Calu3 (cell line): ENCODE measurements at regions not wholly inside any gene's neighbourhood (a gene's known extent, or its start where the extent isn't known, plus 50 kb on each side); places are given as distances from the start of the nearest gene placed in this dataset.

Source experiments
- BruUV-seq: library from RNA; stranded (reverse); fragments of 400-500 nt; replicated peaks from 2 replicates; lab custom pipeline; 2021; lab: Mats Ljungman, UMichigan
- CTCF ChIA-PET: fragments of 300-600 bp; sonication (Branson Sonifier 250); formaldehyde crosslinking; loops from one replicate; lab custom pipeline; 2022; ENCODE audit warnings: antibody characterized with exemption; lab: Charles Lee
- DNase-seq: peaks from one replicate; pipeline ENCODE4 v3.0.0; 2022
- H3K27ac Mint-ChIP-seq: one replicate; pipeline ENCODE4 v1.8.0; 2022; ENCODE audit warnings: mixed read lengths; ENCODE audit not compliant: unreplicated experiment
- H3K27me3 Mint-ChIP-seq: one replicate; pipeline ENCODE4 v1.8.0; 2022; ENCODE audit warnings: mixed read lengths; ENCODE audit not compliant: unreplicated experiment
- H3K36me3 Mint-ChIP-seq: one replicate; pipeline ENCODE4 v1.8.0; 2022; ENCODE audit warnings: mild to moderate bottlenecking, moderate library complexity, mixed read lengths; ENCODE audit not compliant: insufficient read depth, unreplicated experiment
- H3K4me1 Mint-ChIP-seq: one replicate; pipeline ENCODE4 v1.8.0; 2022; ENCODE audit warnings: mild to moderate bottlenecking, low read depth, mixed read lengths; ENCODE audit not compliant: unreplicated experiment
- H3K4me3 Mint-ChIP-seq: one replicate; pipeline ENCODE4 v1.8.0; 2022; ENCODE audit warnings: mild to moderate bottlenecking, low read depth, moderate library complexity, mixed read lengths; ENCODE audit not compliant: unreplicated experiment
- H3K9me3 Mint-ChIP-seq: one replicate; pipeline ENCODE4 v1.8.0; 2022; ENCODE audit warnings: low read depth, mixed read lengths; ENCODE audit not compliant: unreplicated experiment
- intact Hi-C: fragments of 100-400 bp; cut with micrococcal nuclease; formaldehyde crosslinking; loops from one replicate; pipeline ENCODE4 v1.10.0; 2022; ENCODE audit not compliant: unreplicated experiment
- TF ChIP-seq, protein P1 (sequence below): fragments of 200-600 bp; IDR thresholded peaks from one replicate; pipeline ENCODE4 v1.8.0; 2022; ENCODE audit warnings: antibody characterized with exemption; ENCODE audit not compliant: unreplicated experiment

DNA sequence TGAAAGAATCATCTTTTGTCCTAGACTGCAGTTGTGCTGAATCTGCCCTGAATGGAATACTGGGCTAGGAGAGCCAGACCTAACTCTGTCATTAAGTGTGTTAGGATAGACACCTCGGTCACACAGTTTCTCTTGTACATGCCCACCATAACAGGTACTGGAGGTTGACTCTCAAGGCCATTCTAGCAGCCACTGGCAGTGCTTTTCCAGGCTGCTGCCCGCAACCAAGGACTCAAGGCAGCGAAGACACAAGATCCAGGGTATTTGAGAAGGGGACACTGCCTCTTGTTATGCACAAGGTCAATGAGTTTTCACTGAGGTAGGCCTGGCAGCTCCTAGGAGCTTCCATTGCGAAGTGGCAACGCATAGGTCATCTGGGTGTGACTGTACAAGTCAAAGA is 70.6 kb upstream of the ZNF746 start:
- Mint-ChIP-seq H3K9me3 (peaks cover 10% of the 10 kb centered on the region), H3K27ac (no peak overlapping the region), H3K36me3 (peaks cover 5% of the 10 kb centered on the region), H3K4me1 (no peaks in the 10 kb centered on the region), H3K27me3 (no peaks in the 10 kb centered on the region), H3K4me3 (no peak overlapping the region)
- no peak for DNase-seq
- intact Hi-C loops: no loop called here
- CTCF ChIA-PET: no interaction called here
- BruUV-seq: no TSS peak
- TF ChIP-seq, protein P1, sequence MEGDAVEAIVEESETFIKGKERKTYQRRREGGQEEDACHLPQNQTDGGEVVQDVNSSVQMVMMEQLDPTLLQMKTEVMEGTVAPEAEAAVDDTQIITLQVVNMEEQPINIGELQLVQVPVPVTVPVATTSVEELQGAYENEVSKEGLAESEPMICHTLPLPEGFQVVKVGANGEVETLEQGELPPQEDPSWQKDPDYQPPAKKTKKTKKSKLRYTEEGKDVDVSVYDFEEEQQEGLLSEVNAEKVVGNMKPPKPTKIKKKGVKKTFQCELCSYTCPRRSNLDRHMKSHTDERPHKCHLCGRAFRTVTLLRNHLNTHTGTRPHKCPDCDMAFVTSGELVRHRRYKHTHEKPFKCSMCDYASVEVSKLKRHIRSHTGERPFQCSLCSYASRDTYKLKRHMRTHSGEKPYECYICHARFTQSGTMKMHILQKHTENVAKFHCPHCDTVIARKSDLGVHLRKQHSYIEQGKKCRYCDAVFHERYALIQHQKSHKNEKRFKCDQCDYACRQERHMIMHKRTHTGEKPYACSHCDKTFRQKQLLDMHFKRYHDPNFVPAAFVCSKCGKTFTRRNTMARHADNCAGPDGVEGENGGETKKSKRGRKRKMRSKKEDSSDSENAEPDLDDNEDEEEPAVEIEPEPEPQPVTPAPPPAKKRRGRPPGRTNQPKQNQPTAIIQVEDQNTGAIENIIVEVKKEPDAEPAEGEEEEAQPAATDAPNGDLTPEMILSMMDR: no peak

DNA sequence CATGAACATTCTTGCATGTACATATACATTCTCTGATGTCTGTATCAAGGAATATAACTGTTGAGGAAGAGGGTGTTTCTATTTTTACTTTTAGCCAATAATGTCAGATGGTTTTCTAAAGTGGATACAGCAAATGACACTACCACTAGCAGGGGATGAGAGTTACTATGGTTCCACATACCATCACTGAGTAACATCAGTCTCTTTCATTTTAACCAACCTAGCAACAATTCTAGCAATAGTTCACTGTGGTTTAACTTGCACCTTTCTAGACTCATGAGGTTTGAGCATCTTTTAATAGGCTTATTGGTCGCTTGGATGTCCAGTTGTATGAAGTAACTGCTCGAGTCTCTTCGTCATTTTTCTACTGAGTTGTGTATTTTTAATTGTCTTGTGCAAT is 68.5 kb upstream of the ZNF746 start:
- Mint-ChIP-seq H3K36me3 (peaks cover 5% of the 10 kb centered on the region), H3K4me1 (no peaks in the 10 kb centered on the region), H3K27ac (no peak overlapping the region), H3K4me3 (no peak overlapping the region), H3K27me3 (no peaks in the 10 kb centered on the region), H3K9me3 (peaks cover 10% of the 10 kb centered on the region)
- DNase-seq: no peak
- CTCF ChIA-PET: no interaction called here
- no TSS peak for BruUV-seq
- intact Hi-C loops: no loop called here
- TF ChIP-seq, protein P1: no peak

DNA sequence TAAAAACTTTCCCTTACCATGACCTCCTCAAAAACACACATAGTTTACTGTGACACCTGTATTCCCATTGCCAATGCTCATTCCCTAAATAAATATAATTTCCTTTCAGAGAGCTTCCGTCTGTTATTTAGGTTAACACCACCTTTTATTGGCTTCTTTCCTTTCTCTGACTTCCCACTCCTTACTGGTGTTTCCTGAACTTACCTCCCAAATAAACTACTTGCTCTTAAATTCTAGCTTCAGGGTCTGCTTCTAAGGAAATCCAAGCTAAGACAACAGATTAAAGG is 67.4 kb upstream of the ZNF746 start:
- CTCF ChIA-PET: no interaction called here

DNA sequence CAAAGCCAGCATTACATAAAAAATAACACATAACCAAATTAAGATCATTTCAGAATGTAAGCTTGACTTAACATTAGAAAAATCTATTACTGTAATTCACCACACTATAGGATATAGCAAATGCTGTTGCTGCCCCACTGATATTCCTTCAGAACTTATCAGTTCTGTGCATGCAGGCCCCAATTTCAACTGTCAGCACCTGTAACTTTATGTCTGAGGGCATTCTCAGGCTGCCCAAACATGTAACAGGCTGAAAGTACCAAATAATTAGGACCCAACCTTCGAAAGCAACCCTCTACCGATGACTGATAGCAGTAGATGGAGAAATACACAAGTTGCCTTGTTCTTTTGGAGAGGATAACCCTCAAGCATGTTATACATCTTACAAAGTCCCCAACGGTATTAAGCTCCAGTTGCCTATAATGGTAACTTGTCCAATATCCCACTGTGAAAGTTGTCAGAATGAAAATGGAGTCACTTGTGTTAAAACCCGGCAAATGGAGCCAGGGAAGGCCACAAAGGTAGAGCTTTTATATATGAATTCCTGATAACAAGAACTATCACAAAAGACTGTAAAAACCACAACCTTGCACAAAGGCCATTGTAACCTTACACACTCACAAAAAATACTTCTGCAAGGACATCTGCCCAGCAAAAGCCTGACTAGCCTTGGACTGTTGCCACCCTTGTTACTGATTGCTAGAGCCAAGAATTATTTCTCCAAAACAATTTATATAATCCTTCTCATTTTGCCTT is 66.9 kb upstream of the ZNF746 start:
- peaks cover 8% of the 10 kb centered on the region for H3K4me1 Mint-ChIP-seq
- DNase-seq: no peak
- no TSS peak for BruUV-seq

More for the DNA sequence above, 67.4 kb upstream of the ZNF746 start:
- TF ChIP-seq, protein P1: no peak
- H3K36me3 Mint-ChIP-seq: peaks cover 8% of the 10 kb centered on the region
- no TSS peak for BruUV-seq
- H3K4me1 Mint-ChIP-seq: peaks cover 4% of the 10 kb centered on the region
- intact Hi-C loops: no loop called here
- peaks cover 8% of the 10 kb centered on the region for H3K9me3 Mint-ChIP-seq
- no peaks in the 10 kb centered on the region for H3K27me3 Mint-ChIP-seq
- no peak overlapping the region for H3K27ac Mint-ChIP-seq
- no peak overlapping the region for H3K4me3 Mint-ChIP-seq
- DNase-seq: no peak

More for the DNA sequence above, 66.9 kb upstream of the ZNF746 start:
- intact Hi-C loops: no loop called here
- Mint-ChIP-seq H3K27ac (no peak overlapping the region), H3K36me3 (peaks cover 8% of the 10 kb centered on the region), H3K27me3 (no peaks in the 10 kb centered on the region), H3K9me3 (peaks cover 3% of the 10 kb centered on the region), H3K4me3 (no peak overlapping the region)
- TF ChIP-seq, protein P1: no peak
- CTCF ChIA-PET: no interaction called here
